Thyroid gland (tissue), 4 donors: ENCODE measurements at regions not wholly inside any gene's neighbourhood (a gene's known extent, or its start where the extent isn't known, plus 50 kb on each side); places are given as distances from the start of the nearest gene placed in this dataset.

Experiments
- POLR2A ChIP-seq, 2 donors: fragments of 450-650 bp; IDR thresholded peaks; one replicate each; pipeline ENCODE4 v1.6.1; 2017; ENCODE audit warnings: antibody characterized with exemption in 2 of 2, mild to moderate bottlenecking in 2 of 2, moderate library complexity in 1 of 2
- TF ChIP-seq, protein P1 (sequence below), 6 experiments: fragments of 200-600 bp in 3 of 6; fragments of 450-650 bp in 3 of 6; sonication (generic) in 3 of 6; IDR thresholded peaks; one replicate each; pipeline ENCODE4 v1.5.1; 2016 to 2019; ENCODE audit warnings: antibody characterized with exemption in 6 of 6, mild to moderate bottlenecking in 2 of 6, inconsistent platforms in 1 of 6, moderate library complexity in 1 of 6

DNA sequence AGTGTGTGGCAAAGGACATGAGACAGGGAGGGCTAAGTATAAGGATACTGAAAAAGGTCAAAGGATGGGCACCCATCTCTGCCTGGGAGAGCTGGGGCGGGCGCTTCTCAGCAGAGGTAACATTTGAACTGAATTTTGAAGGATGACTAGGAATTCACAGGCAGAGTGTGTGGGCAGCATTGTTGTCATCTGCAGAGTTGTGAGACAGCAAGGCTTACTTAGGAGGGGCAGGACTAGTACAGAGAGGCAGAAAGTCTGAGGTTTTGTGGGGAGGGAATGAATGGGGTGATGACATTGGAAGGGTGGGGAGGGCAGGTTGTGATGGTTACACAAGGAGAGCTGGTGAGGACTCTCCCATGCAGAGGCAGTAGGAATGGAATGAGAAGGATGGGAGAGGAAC, 84.1 kb upstream of the PRR23C start:
- TF ChIP-seq, protein P1, sequence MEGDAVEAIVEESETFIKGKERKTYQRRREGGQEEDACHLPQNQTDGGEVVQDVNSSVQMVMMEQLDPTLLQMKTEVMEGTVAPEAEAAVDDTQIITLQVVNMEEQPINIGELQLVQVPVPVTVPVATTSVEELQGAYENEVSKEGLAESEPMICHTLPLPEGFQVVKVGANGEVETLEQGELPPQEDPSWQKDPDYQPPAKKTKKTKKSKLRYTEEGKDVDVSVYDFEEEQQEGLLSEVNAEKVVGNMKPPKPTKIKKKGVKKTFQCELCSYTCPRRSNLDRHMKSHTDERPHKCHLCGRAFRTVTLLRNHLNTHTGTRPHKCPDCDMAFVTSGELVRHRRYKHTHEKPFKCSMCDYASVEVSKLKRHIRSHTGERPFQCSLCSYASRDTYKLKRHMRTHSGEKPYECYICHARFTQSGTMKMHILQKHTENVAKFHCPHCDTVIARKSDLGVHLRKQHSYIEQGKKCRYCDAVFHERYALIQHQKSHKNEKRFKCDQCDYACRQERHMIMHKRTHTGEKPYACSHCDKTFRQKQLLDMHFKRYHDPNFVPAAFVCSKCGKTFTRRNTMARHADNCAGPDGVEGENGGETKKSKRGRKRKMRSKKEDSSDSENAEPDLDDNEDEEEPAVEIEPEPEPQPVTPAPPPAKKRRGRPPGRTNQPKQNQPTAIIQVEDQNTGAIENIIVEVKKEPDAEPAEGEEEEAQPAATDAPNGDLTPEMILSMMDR (IDR thresholded peaks at IDR 0.05), result no peak
- TF ChIP-seq POLR2A (IDR thresholded peaks at IDR 0.05), result no peak
